ENCODE measurements at regions not wholly inside any gene's neighbourhood (a gene's known extent, or its start where the extent isn't known, plus 50 kb on each side); places are given as distances from the start of the nearest gene placed in this dataset.
A peak's percentile ranks its signal among the peaks of the same experiment; 100 is the strongest.

DNA sequence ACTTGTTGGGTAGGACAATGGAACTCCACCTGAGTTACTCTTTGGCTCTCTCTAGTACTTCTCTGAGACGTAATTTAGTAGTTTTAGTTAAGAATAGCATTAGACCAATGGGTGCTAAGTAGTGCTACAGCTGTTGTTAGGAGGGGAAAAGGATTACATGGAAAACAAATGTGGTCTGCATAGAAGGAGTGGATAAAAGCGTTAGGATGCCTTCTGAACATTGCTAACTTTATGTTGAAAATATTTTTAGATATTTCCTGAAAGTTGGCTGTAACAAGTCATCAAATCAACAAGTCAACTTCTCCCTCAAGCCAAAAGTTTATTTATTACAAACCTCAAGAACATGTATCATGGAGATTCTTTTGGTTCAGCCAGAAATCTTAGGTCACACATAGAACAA is 409.5 kb upstream of the MEF2C start:
- intact Hi-C loops (cut with DNase I), result no loop called here
- DNase-seq (no peak), ATAC-seq (no peak)

GRCh38 chr5:89289604-89290003 is 406.6 kb upstream of the MEF2C start:
- intact Hi-C loops (cut with DNase I), result no loop called here
- DNase-seq (no peak), ATAC-seq (no peak)

GRCh38 chr5:89287964-89288363 is 405.0 kb upstream of the MEF2C start:
- DNase-seq, result no peak
- intact Hi-C loops (cut with DNase I), result no loop called here
- ATAC-seq, result no peak

GRCh38 chr5:89286320-89286719 is 403.3 kb upstream of the MEF2C start:
- ATAC-seq, result no peak
- intact Hi-C loops (cut with DNase I), result no loop called here
- DNase-seq, result no peak

DNA sequence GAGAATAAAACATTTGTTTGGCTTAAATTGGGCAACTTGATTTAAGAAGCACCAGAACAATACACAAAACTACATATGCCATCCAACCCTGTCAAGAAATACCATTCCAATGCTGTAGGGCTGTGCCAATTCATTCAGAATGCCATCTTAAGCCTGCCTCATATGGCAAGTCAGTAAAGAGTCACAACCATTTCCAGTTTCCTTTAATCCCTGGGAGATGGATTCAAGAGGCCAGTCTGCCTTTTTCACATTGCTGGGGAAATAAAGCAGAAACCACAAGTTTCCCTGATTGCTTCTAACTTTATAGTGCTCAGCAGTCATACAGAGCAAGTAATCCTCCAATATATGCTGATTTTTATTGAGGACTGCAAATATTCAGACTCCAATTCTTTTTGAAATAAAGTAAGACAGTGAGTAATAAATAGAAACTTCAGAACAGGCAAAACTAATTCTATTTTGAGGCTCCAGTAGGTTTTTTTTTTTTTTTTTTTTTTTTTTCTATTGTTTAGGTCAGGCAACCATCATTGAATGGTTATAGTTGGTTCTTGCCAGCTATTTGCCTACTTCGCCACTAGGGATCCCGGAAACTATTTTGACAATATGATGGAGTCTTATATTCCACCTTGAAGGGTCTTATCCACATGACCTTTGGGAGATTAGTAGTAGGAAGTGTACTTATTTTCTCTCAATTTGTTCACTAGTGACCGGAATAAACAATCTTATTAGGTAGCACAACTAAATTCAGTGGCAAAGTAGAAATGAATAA is 400.9 kb upstream of the MEF2C start:
- ATAC-seq (no peak), DNase-seq (no peak)
- intact Hi-C loops (cut with DNase I), result no loop called here

DNA sequence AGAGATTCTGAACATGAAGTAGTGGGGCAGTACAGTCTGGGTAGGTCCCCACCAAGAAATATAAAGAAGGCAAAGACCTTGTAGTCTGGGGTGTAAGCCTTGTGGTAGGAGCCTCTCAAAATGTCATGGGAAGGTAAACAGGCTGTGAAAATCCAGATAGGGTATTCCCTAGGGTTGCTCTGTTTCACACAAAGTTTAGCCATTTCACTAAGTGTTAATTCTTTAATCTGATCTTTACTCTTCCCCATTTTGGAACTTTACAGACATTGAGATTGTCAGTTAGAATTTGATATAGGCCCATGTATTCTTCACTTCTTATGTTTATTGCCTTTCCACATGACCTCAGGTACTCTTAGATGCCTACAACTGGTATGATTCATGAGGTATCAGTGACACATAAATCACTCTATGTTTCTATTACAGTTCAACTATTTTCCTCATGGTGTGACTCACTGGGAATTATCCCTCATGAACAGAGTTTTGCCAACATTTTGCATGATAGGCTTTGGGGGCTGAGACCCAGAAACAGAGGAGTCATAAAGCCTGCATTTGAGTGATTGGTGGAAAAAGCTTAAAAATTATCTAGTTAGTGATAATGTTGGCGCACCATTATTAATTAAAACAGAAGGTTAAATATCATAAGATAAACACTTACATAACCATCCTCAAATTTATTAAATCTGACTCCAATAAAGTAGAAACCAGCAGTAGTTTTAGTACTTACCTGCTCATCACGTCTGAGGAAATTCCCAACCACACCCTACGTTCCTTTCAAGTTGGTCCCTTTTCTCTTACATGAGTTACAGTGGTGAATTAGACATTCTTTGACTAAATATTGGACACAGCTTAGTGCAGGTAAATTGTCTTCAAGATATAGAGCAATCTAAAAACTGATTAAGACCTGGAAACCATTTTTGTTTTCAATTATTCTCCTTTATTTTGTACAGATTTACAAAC is 399.8 kb upstream of the MEF2C start:
- intact Hi-C loops (cut with DNase I), result no loop called here
- ATAC-seq, result peak; percentile 15 to 78

DNA sequence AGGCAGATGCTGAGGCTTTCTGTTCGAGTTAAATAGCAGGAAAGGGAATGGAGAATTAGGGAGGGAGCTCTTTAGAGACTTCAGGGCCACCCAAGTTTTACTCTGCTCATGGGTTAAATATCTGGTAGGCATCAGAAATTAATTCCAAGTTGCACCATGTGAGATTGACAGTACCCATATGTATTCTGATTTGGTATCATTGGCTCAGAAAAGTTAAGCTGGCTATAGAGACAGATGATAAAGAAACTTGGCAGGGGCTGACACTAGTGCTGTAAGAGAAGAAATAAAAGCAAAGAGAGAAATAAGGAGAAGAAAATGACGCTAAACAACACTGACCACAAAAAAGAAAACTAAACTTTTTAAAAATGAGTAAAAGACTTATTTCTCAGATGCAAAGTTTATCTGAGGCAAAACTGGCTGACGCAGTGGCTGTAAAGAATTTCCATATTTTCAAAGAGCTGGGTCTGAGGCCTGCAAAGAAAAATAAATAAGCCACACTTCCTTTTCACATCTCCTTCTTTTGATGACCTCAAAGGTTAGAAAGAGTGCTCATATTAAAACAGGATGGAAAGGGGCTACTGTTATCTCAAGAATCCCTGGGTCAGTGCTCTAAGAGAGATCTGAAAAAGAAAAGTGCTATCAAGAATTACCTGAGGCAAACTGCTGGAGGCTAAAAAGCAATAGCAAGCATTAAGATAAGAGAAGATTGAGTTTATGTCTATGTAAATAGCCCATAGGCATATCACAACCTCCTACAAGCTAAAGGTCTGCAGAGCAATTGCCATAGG is 399.0 kb upstream of the MEF2C start:
- intact Hi-C loops (cut with DNase I), result no loop called here
- ATAC-seq (peak in 1 of 2 donors; percentile 7), DNase-seq (no peak)

More for the DNA sequence above, 399.8 kb upstream of the MEF2C start:
- DNase-seq, result no peak

DNA sequence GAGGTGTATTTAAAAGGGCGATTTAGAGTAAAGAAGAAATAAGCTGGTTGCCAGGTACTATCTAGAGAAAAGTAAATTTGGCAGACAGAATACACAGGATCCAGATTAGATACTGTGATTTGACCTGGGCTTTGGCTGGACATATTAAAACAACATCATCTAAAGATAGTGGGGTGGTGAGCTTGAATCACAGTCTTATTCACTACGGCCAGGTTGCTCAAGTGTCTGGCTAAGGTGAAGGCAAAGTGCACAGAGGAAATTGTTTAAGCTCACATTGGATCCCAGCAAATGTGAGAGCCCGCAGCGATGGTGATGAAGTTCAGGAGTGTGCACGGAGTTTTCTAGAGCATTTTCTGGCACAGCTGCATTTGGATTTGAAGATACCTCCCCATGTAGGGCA is 398.2 kb upstream of the MEF2C start:
- ATAC-seq, result peak; percentile 23 to 78
- DNase-seq, result no peak
- intact Hi-C loops (cut with DNase I), result no loop called here

- no peak for ATAC-seq
- no peak for DNase-seq
- intact Hi-C loops (cut with DNase I), result no loop called here
These were observed 397.4 kb upstream of the MEF2C start for GRCh38 chr5:89280103-89281037.

DNA sequence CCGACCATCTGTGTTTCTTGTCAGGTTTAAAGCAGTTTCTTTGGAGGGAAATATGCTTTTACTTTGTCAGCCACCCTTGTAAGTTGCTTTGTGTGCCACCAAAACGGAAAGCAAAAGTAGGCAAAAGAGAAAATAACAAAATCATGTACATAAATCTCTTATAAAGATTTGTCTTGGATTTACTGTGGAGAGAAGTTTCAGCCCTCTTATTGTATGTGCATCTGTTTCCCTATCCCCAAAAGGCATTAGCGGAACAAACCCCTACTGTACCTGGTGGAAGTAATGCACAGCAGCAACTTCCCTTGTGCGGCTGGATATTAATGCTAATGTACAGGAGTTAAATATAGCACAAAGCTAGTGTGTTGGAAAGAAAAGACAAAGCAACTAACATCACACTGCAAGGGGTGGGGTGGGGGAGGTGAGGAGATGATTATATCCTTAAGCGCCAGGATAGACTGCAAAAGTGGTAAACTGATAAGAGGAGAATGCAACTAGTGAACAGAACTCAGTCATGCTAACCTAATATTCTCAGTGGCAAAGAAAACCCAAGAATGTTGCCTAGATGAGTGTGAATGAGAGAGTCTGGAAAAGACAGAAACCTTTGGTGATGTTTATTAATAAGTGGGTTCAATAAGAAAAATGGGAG is 396.5 kb upstream of the MEF2C start:
- intact Hi-C loops (cut with DNase I), result no loop called here
- DNase-seq (no peak), ATAC-seq (no peak)

DNA sequence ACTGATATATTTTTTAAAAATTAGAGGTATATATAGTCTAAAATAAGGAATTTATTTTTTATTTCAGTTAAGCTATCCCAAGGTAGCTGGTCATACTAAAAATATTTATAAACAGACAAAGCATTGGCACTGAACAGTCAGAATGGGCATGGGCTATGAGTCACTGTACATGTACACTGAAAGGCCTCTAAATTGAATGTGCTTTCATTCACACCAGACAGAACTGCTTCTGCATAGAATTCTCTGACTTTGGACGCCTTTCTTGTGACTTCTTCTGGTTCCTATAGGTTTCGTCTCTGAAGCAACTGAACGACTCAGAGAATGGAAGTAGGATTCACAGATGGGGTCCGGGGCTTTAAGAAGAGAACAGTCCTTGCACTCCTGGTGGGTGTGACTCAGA is 394.8 kb upstream of the MEF2C start:
- no peak for DNase-seq
- intact Hi-C loops (cut with DNase I), result no loop called here
- peak in 1 of 2 donors; percentile 40 for ATAC-seq

DNA sequence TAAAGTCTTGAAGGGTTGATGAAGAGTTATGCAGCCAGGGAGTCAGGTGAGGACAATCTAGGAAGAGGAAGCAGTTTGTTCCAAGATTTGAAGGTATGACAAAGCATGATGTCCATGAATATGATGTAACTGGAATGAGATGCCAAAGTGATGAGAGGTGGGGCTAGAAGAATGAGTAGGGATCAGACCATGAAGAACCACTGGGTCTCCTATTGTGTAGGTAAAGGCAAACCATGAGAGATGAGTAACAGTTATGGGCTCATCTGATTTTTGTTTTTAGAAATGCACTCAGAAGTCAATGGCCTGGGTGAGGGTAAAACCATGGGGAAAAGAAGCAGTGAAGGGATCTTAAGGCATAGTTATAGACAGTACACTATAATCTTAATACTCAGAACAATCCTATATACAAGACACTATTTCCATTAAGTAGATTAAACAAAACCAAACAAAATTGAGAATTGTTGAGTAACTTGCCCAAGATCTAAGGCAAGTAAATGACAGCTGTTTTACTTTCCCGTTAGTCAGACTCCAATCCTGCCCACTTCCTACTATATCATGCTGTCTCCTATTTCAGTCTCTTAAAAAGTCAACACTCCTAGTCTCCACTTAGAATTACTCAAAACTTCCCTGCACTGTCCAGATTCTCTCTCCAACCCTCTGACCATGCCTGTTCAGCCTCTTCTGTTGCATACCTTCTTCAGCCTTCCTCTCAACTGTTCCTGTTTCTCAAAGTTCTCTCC is 393.8 kb upstream of the MEF2C start:
- ATAC-seq, result no peak
- intact Hi-C loops (cut with DNase I), result no loop called here
- DNase-seq, result no peak

DNA sequence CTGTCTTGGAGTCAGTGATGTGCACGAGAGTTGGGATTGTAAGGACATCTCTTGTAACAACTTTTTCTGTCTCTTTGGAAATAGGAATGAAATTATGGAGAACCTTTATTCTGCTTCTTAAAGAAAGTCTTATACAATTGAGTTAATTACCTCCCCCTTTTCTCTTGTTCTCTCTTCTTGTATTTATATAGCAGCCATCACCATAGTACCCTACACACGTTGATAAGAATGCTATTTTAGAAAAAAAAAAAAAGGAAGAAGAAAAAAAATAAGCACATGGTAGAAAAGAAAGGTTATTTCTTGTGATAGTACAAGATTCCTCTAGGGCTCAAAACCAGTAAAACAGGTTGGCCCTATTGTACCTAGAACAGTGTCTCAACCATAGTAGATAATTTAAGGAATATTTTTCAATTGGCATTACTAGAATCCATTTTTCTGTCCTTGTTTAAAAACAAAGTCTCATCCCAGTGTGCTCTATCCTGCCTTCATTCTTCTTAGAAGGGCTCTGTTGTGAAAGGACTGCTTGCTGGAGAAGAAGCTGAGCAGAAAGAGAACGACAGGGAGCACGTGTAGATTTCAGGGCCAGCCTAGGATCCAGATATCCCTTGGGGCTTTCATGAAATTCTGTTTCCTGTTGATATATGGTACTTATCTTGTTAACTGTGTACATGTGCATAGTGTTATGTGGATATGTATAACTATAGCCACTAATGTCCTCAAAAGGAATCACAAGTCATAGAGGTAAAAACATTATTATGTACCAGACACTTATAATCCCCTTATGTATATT is 392.3 kb upstream of the MEF2C start:
- DNase-seq (no peak), ATAC-seq (no peak)
- intact Hi-C loops (cut with DNase I), result no loop called here

- DNase-seq (no peak), ATAC-seq (no peak)
- intact Hi-C loops (cut with DNase I), result no loop called here
These were observed 390.3 kb upstream of the MEF2C start for GRCh38 chr5:89273289-89273688.

GRCh38 chr5:89270901-89271300 is 387.9 kb upstream of the MEF2C start:
- intact Hi-C loops (cut with DNase I), result no loop called here
- DNase-seq, result no peak
- ATAC-seq, result no peak

DNA sequence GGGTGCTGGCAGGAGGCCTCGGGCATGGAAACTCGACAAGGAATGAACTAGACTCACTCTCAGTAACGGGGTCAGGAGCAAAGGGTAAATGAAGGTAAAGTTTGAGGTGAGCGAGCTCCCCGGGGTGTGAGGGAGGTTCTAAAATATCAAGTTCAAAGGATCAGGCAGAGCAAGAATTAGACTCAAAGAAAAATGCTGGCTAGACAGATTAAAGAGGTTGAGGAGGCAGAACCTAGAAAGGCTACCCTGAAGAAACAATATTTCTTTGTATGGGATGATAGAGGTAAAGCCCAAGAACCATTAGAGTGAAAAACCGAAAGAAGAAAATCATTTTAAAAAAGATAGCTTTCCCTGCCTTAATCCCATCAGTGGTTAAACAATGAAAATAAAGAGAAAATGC is 386.7 kb upstream of the MEF2C start:
- intact Hi-C loops (cut with DNase I), result no loop called here
- ATAC-seq, result no peak
- no peak for DNase-seq

- ATAC-seq, result no peak
- no peak for DNase-seq
- intact Hi-C loops (cut with DNase I), result no loop called here
These were observed 385.5 kb upstream of the MEF2C start for GRCh38 chr5:89268460-89268859.
